ENCODE measurements at regions not wholly inside any gene's neighbourhood (a gene's known extent, or its start where the extent isn't known, plus 50 kb on each side); places are given as distances from the start of the nearest gene placed in this dataset.

GRCh38 chr6:133634474-133634873 is 254.4 kb upstream of the TCF21 start:
- ChIA-PET POLR2A (no interaction called here), SMC1A (ENCODE audit: uncharacterized antibody, unreplicated experiment) (no interaction called here), RAD21 (ENCODE audit: unreplicated experiment) (no interaction called here), CTCF (no interaction called here)
- Histone ChIP-seq H3K4me2 (ENCODE audit: control insufficient read depth, insufficient read depth) (no peak overlapping the region), H3K36me3 (ENCODE audit: control insufficient read depth in 2 of 2, insufficient read depth in 2 of 2, low read length in 1 of 2) (no peaks in the 10 kb centered on the region), H3K79me2 (ENCODE audit: control insufficient read depth, insufficient read depth, low read length) (no peaks in the 10 kb centered on the region), H3K4me1 (ENCODE audit: control insufficient read depth, insufficient read depth, low read length) (no peaks in the 10 kb centered on the region), H3K9me3 (replicated peaks; ENCODE audit: control insufficient read depth, insufficient read depth, low read length) (no peaks in the 10 kb centered on the region), H3K9ac (ENCODE audit: control insufficient read depth, insufficient read depth, low read length) (no peak overlapping the region), H3K27me3 (replicated peaks in 1 of 2; ENCODE audit: control insufficient read depth in 2 of 2, insufficient read depth in 2 of 2, low read length in 1 of 2) (no peaks in the 10 kb centered on the region; a peak in 1 of 4 replicates), H3K27ac (ENCODE audit: control insufficient read depth, insufficient read depth) (no peak overlapping the region), H3K4me3 (no peak overlapping the region), H4K20me1 (ENCODE audit: control insufficient read depth, insufficient read depth) (no peaks in the 10 kb centered on the region), H2AFZ (ENCODE audit: control insufficient read depth, low read depth, low read length) (no peak overlapping the region)
- no TSS peak for BruUV-seq (replicated peaks)
- FAIRE-seq (no peak), ATAC-seq (no peak), DNase-seq (ENCODE audit: low read depth, low spot score) (no peak)
- WGBS (ENCODE audit: insufficient coverage, insufficient replicate concordance, low lambda C conversion rate, missing lambda C conversion rate), result 8% methylated on average over 3 of the region's 3 CpGs
- TF ChIP-seq CBFB (IDR thresholded peaks at IDR 0.05; ENCODE audit: low read depth) (no peak), PBX3 (IDR thresholded peaks at IDR 0.05; ENCODE audit: insufficient replicate concordance, low read depth, low read length) (no peak), HCFC1 (IDR thresholded peaks at IDR 0.05; ENCODE audit: low read length) (no peak), ATF2 (IDR thresholded peaks at IDR 0.05; ENCODE audit: low read length) (no peak)
- in situ Hi-C loops (cut with MboI) (no loop called here), intact Hi-C loops (cut with micrococcal nuclease; ENCODE audit: unreplicated experiment) (no loop called here)

- DNase-seq (ENCODE audit: low read depth, low spot score), result no peak
- Histone ChIP-seq H3K9ac (ENCODE audit: control insufficient read depth, insufficient read depth, low read length) (no peak overlapping the region), H4K20me1 (ENCODE audit: control insufficient read depth, insufficient read depth) (no peaks in the 10 kb centered on the region), H2AFZ (ENCODE audit: control insufficient read depth, low read depth, low read length) (no peak overlapping the region), H3K4me3 (no peak overlapping the region), H3K79me2 (ENCODE audit: control insufficient read depth, insufficient read depth, low read length) (no peaks in the 10 kb centered on the region), H3K36me3 (ENCODE audit: control insufficient read depth in 2 of 2, insufficient read depth in 2 of 2, low read length in 1 of 2) (no peaks in the 10 kb centered on the region), H3K27me3 (replicated peaks in 1 of 2; ENCODE audit: control insufficient read depth in 2 of 2, insufficient read depth in 2 of 2, low read length in 1 of 2) (no peaks in the 10 kb centered on the region; a peak in 1 of 4 replicates), H3K4me2 (ENCODE audit: control insufficient read depth, insufficient read depth) (no peak overlapping the region), H3K4me1 (ENCODE audit: control insufficient read depth, insufficient read depth, low read length) (no peaks in the 10 kb centered on the region), H3K9me3 (replicated peaks; ENCODE audit: control insufficient read depth, insufficient read depth, low read length) (no peaks in the 10 kb centered on the region), H3K27ac (ENCODE audit: control insufficient read depth, insufficient read depth) (no peak overlapping the region)
- ChIA-PET CTCF (no interaction called here), RAD21 (ENCODE audit: unreplicated experiment) (no interaction called here), POLR2A (no interaction called here), SMC1A (ENCODE audit: uncharacterized antibody, unreplicated experiment) (no interaction called here)
- FAIRE-seq, result no peak
- intact Hi-C loops (cut with micrococcal nuclease; ENCODE audit: unreplicated experiment), result no loop called here
- in situ Hi-C loops (cut with MboI), result no loop called here
- no TSS peak for BruUV-seq (replicated peaks)
- ATAC-seq, result no peak
- 25% methylated on average over 2 of the region's 2 CpGs for WGBS (ENCODE audit: insufficient coverage, insufficient replicate concordance, low lambda C conversion rate, missing lambda C conversion rate)
- TF ChIP-seq STAT1 (conservative IDR thresholded peaks at IDR 0.05), result no peak
- TF ChIP-seq CREB1 (IDR thresholded peaks at IDR 0.05; ENCODE audit: low read depth), result no peak
- TF ChIP-seq POLR2AphosphoS2 (IDR thresholded peaks at IDR 0.05; ENCODE audit: low read depth, low read length), result no peak
- no peak for TF ChIP-seq PKNOX1 (IDR thresholded peaks at IDR 0.05)
- TF ChIP-seq CBX3 (IDR thresholded peaks at IDR 0.05; ENCODE audit: borderline replicate concordance, low read depth), result no peak
- TF ChIP-seq SPI1 (IDR thresholded peaks at IDR 0.05; ENCODE audit: borderline replicate concordance, insufficient read depth, low read depth, low read length), result no peak
- TF ChIP-seq BCL3 (IDR thresholded peaks at IDR 0.05; ENCODE audit: borderline replicate concordance, insufficient read depth, low read depth, low read length, poor library complexity, severe bottlenecking), result no peak
- TF ChIP-seq TCF3 (IDR thresholded peaks at IDR 0.05; ENCODE audit: borderline replicate concordance, insufficient read depth, low read depth, low read length), result no peak
- TF ChIP-seq NFXL1 (IDR thresholded peaks at IDR 0.05; ENCODE audit: borderline replicate concordance), result no peak
Measured at GRCh38 chr6:133635447-133635846, 253.5 kb upstream of the TCF21 start.
